ENCODE measurements at regions not wholly inside any gene's neighbourhood (a gene's known extent, or its start where the extent isn't known, plus 50 kb on each side); places are given as distances from the start of the nearest gene placed in this dataset.

- ChIA-PET POLR2A (ENCODE audit: unreplicated experiment) (no interaction called here), CTCF (no interaction called here)
- no peak overlapping the region for H3K4me3 ChIP-seq
- H3K9me2 ChIP-seq (ENCODE audit: insufficient read depth): no peaks in the 10 kb centered on the region
- no peaks in the 10 kb centered on the region for H3K9me3 ChIP-seq (ENCODE audit: insufficient read depth, low read depth)
- no peak overlapping the region for H2AFZ ChIP-seq
- BruUV-seq (replicated peaks): no TSS peak
- no peaks in the 10 kb centered on the region for H3K4me1 ChIP-seq (replicated peaks; ENCODE audit: insufficient read depth)
- no peaks in the 10 kb centered on the region for H3K79me2 ChIP-seq (ENCODE audit: low read depth)
- no peaks in the 10 kb centered on the region for H3K36me3 ChIP-seq (ENCODE audit: low read depth)
- H4K20me1 ChIP-seq (ENCODE audit: insufficient read depth): no peaks in the 10 kb centered on the region
- no peaks in the 10 kb centered on the region for H3F3A ChIP-seq (ENCODE audit: insufficient read depth, low read depth)
- no peak overlapping the region for H3K27ac ChIP-seq
- H3K4me2 ChIP-seq: no peak overlapping the region
- no peak for TF ChIP-seq EZH2 (IDR thresholded peaks at IDR 0.05; ENCODE audit: low read depth)
- TF ChIP-seq CTCF (conservative IDR thresholded peaks at IDR 0.05): no peak
- no peak for DNase-seq
- no peaks in the 10 kb centered on the region for H3K27me3 ChIP-seq (ENCODE audit: insufficient read depth, low read depth)
- intact Hi-C loops (cut with micrococcal nuclease; ENCODE audit: unreplicated experiment): no loop called here
Measured at GRCh38 chr10:53123311-53123710, 350.7 kb upstream of the MBL2 start.

GRCh38 chr10:53122281-53122680, 349.7 kb upstream of the MBL2 start:
- Histone ChIP-seq H3K4me1 (replicated peaks; ENCODE audit: insufficient read depth) (no peaks in the 10 kb centered on the region), H3K27me3 (ENCODE audit: insufficient read depth, low read depth) (no peaks in the 10 kb centered on the region), H3F3A (ENCODE audit: insufficient read depth, low read depth) (no peaks in the 10 kb centered on the region), H4K20me1 (ENCODE audit: insufficient read depth) (no peaks in the 10 kb centered on the region), H3K79me2 (ENCODE audit: low read depth) (no peaks in the 10 kb centered on the region), H3K9me3 (ENCODE audit: insufficient read depth, low read depth) (no peaks in the 10 kb centered on the region), H3K4me3 (no peak overlapping the region), H3K9me2 (ENCODE audit: insufficient read depth) (no peaks in the 10 kb centered on the region), H3K27ac (no peak overlapping the region), H3K36me3 (ENCODE audit: low read depth) (no peaks in the 10 kb centered on the region), H2AFZ (no peak overlapping the region), H3K4me2 (no peak overlapping the region)
- intact Hi-C loops (cut with micrococcal nuclease; ENCODE audit: unreplicated experiment): no loop called here
- POLR2A ChIA-PET (ENCODE audit: unreplicated experiment): no interaction called here
- CTCF ChIA-PET: no interaction called here
- BruUV-seq (replicated peaks): no TSS peak
- TF ChIP-seq CTCF (conservative IDR thresholded peaks at IDR 0.05) (no peak), EZH2 (IDR thresholded peaks at IDR 0.05; ENCODE audit: low read depth) (no peak)
- DNase-seq: no peak

GRCh38 chr10:53115660-53116059, 343.1 kb upstream of the MBL2 start:
- Histone ChIP-seq H3K4me3 (no peak overlapping the region), H3F3A (ENCODE audit: insufficient read depth, low read depth) (no peaks in the 10 kb centered on the region), H3K36me3 (ENCODE audit: low read depth) (no peaks in the 10 kb centered on the region), H3K79me2 (ENCODE audit: low read depth) (no peaks in the 10 kb centered on the region), H3K9me2 (ENCODE audit: insufficient read depth) (no peaks in the 10 kb centered on the region), H2AFZ (no peak overlapping the region), H3K27me3 (ENCODE audit: insufficient read depth, low read depth) (no peaks in the 10 kb centered on the region), H4K20me1 (ENCODE audit: insufficient read depth) (no peaks in the 10 kb centered on the region), H3K27ac (no peak overlapping the region), H3K9me3 (ENCODE audit: insufficient read depth, low read depth) (no peaks in the 10 kb centered on the region), H3K4me1 (replicated peaks; ENCODE audit: insufficient read depth) (no peaks in the 10 kb centered on the region), H3K4me2 (no peak overlapping the region)
- TF ChIP-seq EZH2 (IDR thresholded peaks at IDR 0.05; ENCODE audit: low read depth): no peak
- TF ChIP-seq CTCF (conservative IDR thresholded peaks at IDR 0.05): no peak
- ChIA-PET CTCF (no interaction called here), POLR2A (ENCODE audit: unreplicated experiment) (no interaction called here)
- DNase-seq: no peak
- intact Hi-C loops (cut with micrococcal nuclease; ENCODE audit: unreplicated experiment): no loop called here
- no TSS peak for BruUV-seq (replicated peaks)
